GM12892 (cell line): ENCODE measurements at regions not wholly inside any gene's neighbourhood (a gene's known extent, or its start where the extent isn't known, plus 50 kb on each side); places are given as distances from the start of the nearest gene placed in this dataset.

Experiments used
- POLR2A ChIP-seq: IDR thresholded peaks from 2 replicates; pipeline ENCODE4 v1.6.1; 2011; ENCODE audit warnings: low read depth, low read length, control low read depth
- POLR2AphosphoS5 ChIP-seq: IDR thresholded peaks from 2 replicates; pipeline ENCODE4 v1.6.1; 2011; ENCODE audit warnings: low read depth, low read length, control low read depth

GRCh38 chr18:41128126-41128525, 826.9 kb upstream of the PIK3C3 start:
- TF ChIP-seq POLR2A: no peak
- TF ChIP-seq POLR2AphosphoS5: no peak
